ENCODE measurements at regions not wholly inside any gene's neighbourhood (a gene's known extent, or its start where the extent isn't known, plus 50 kb on each side); places are given as distances from the start of the nearest gene placed in this dataset.

- no peaks in the 10 kb centered on the region for H3K36me3 ChIP-seq
- DNase-seq (no peak), ATAC-seq (ENCODE audit: low FRiP score in 2 of 2) (no peak)
- H3K27ac ChIP-seq: no peak overlapping the region
- H3K4me1 ChIP-seq: no peaks in the 10 kb centered on the region
- no peak for TF ChIP-seq EP300 (IDR thresholded peaks at IDR 0.05)
- no peak for TF ChIP-seq POLR2AphosphoS5 (IDR thresholded peaks at IDR 0.05)
- TF ChIP-seq POLR2A (IDR thresholded peaks at IDR 0.05): no peak
- TF ChIP-seq CTCF (IDR thresholded peaks at IDR 0.05): no peak
- 72 to 76% methylated on average over 6 of the region's 6 CpGs for WGBS, 2 donors
- H3K9me3 ChIP-seq: no peaks in the 10 kb centered on the region
- no peak overlapping the region for H3K4me3 ChIP-seq
- H3K27me3 ChIP-seq: no peaks in the 10 kb centered on the region
These were observed 228.3 kb upstream of the ECI2 start for GRCh38 chr6:4363656-4364055.

GRCh38 chr6:4362326-4362725 lies 227.0 kb upstream of the ECI2 start:
- H3K4me3 ChIP-seq: no peak overlapping the region

GRCh38 chr6:4360920-4361319 lies 225.5 kb upstream of the ECI2 start:
- no peak for DNase-seq
- no peaks in the 10 kb centered on the region for H3K27me3 ChIP-seq
- H3K4me3 ChIP-seq: no peak overlapping the region
- no peaks in the 10 kb centered on the region for H3K4me1 ChIP-seq
- TF ChIP-seq POLR2A (IDR thresholded peaks at IDR 0.05) (no peak), EP300 (IDR thresholded peaks at IDR 0.05) (no peak), POLR2AphosphoS5 (IDR thresholded peaks at IDR 0.05) (no peak), CTCF (IDR thresholded peaks at IDR 0.05) (no peak)
- 86 to 90% methylated on average over 6 of the region's 6 CpGs for WGBS, 2 donors
- no peak for ATAC-seq (ENCODE audit: low FRiP score in 2 of 2)
- H3K36me3 ChIP-seq: no peaks in the 10 kb centered on the region
- H3K27ac ChIP-seq: no peak overlapping the region
- H3K9me3 ChIP-seq: no peaks in the 10 kb centered on the region

More at GRCh38 chr6:4362326-4362725, 227.0 kb upstream of the ECI2 start:
- no peaks in the 10 kb centered on the region for H3K27me3 ChIP-seq
- 81 to 87% methylated on average over 4 of the region's 4 CpGs for WGBS, 2 donors
- TF ChIP-seq EP300 (IDR thresholded peaks at IDR 0.05) (no peak), POLR2AphosphoS5 (IDR thresholded peaks at IDR 0.05) (no peak), CTCF (IDR thresholded peaks at IDR 0.05) (no peak), POLR2A (IDR thresholded peaks at IDR 0.05) (no peak)
- ATAC-seq (ENCODE audit: low FRiP score in 2 of 2) (no peak), DNase-seq (no peak)
- H3K9me3 ChIP-seq: no peaks in the 10 kb centered on the region
- H3K4me1 ChIP-seq: no peaks in the 10 kb centered on the region
- H3K36me3 ChIP-seq: no peaks in the 10 kb centered on the region
- no peak overlapping the region for H3K27ac ChIP-seq

GRCh38 chr6:4359108-4359730 lies 223.8 kb upstream of the ECI2 start:
- Histone ChIP-seq H3K4me3 (no peak overlapping the region), H3K4me1 (no peaks in the 10 kb centered on the region), H3K36me3 (no peaks in the 10 kb centered on the region), H3K27me3 (no peaks in the 10 kb centered on the region), H3K9me3 (no peaks in the 10 kb centered on the region), H3K27ac (peak overlapping the region in 2 of 4 donors; percentile 32 to 52)
- DNase-seq (no peak), ATAC-seq (ENCODE audit: low FRiP score in 2 of 2) (peak in 1 of 2 donors; percentile 12)
- WGBS, 2 donors: 86 to 88% methylated on average over 7 of the region's 7 CpGs
- no peak for TF ChIP-seq POLR2AphosphoS5 (IDR thresholded peaks at IDR 0.05)
- no peak for TF ChIP-seq EP300 (IDR thresholded peaks at IDR 0.05)

- DNase-seq (peak; percentile 61 to 81), ATAC-seq (ENCODE audit: low FRiP score in 2 of 2) (peak; percentile 85 to 93)
- no peaks in the 10 kb centered on the region for H3K36me3 ChIP-seq
- no peaks in the 10 kb centered on the region for H3K27me3 ChIP-seq
- no peak overlapping the region for H3K4me3 ChIP-seq
- no peaks in the 10 kb centered on the region for H3K9me3 ChIP-seq
- peak overlapping the region in 2 of 4 donors; percentile 32 to 52 for H3K27ac ChIP-seq
- TF ChIP-seq POLR2A (IDR thresholded peaks at IDR 0.05) (no peak), CTCF (IDR thresholded peaks at IDR 0.05) (no peak), EP300 (IDR thresholded peaks at IDR 0.05) (peak in 2 of 4 donors; percentile 55 to 81), POLR2AphosphoS5 (IDR thresholded peaks at IDR 0.05) (peak; percentile 64 to 82)
- H3K4me1 ChIP-seq: no peaks in the 10 kb centered on the region
- 63 to 64% methylated on average over 12 to 13 of the region's 13 CpGs for WGBS, 2 donors
These were observed 223.2 kb upstream of the ECI2 start for GRCh38 chr6:4358414-4359107.
